GM19025 (cell line): ENCODE measurements at regions not wholly inside any gene's neighbourhood (a gene's known extent, or its start where the extent isn't known, plus 50 kb on each side); places are given as distances from the start of the nearest gene placed in this dataset.

Source experiments
- ATAC-seq: cut with Tn5 transposase; IDR thresholded peaks from one replicate; pipeline ENCODE4 v1.9.1; 2021; ENCODE audit warnings: mild to moderate bottlenecking, low read depth, moderate library complexity; ENCODE audit not compliant: unreplicated experiment

DNA sequence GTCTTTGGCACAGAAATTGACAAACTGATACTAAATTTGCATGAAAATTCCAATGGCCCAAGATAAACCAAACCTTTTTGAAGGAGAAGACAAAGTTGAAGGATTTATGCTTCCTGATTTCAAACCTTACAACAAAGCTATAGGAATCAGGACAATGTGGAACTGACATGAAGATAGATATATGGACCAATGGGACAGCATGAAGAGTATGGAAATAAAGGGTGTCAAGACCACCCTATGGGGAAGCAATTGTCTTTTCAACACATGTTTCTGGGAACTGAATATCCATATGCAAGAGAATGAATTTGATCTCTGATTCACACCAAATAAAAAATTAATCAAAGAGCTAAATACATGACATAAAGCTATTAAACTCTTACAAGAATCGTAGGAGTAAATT is 77.2 kb upstream of the ADARB2 start:
- no peak for ATAC-seq

- ATAC-seq = no peak
Observed at GRCh38 chr10:1809139-1809741, 71.9 kb upstream of the ADARB2 start.

DNA sequence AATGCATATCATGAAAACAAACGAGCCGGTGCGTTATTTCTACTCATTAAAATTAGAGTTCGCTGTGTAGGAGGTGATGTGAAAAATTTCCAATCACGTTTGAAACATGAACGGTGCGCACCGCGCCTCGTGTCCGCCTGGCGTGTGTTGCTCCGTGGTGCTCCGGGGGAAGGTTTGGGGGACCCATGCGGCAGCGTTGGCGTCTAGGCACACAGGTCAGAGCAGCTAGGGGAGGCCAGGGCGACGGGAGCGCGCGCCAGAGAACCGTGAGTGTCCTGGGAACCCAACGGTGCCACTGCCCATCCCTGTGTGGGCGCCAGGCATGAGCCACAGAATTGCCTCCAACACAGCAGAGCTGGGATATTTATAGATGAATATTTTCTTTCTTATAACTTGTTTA is 70.6 kb upstream of the ADARB2 start:
- ATAC-seq = no peak

- ATAC-seq = no peak
Observed at GRCh38 chr10:1807196-1807595, 69.9 kb upstream of the ADARB2 start.

- ATAC-seq = no peak
Observed at GRCh38 chr10:1802413-1802812, 65.1 kb upstream of the ADARB2 start.

GRCh38 chr10:1788401-1788800 is 51.1 kb upstream of the ADARB2 start:
- ATAC-seq = no peak
